GM19328 (cell line): ENCODE measurements at regions not wholly inside any gene's neighbourhood (a gene's known extent, or its start where the extent isn't known, plus 50 kb on each side); places are given as distances from the start of the nearest gene placed in this dataset.

Source experiments
- ATAC-seq: cut with Tn5 transposase; IDR thresholded peaks from one replicate; pipeline ENCODE4 v1.9.1; 2021; ENCODE audit warnings: mild to moderate bottlenecking, moderate library complexity; ENCODE audit not compliant: unreplicated experiment

DNA sequence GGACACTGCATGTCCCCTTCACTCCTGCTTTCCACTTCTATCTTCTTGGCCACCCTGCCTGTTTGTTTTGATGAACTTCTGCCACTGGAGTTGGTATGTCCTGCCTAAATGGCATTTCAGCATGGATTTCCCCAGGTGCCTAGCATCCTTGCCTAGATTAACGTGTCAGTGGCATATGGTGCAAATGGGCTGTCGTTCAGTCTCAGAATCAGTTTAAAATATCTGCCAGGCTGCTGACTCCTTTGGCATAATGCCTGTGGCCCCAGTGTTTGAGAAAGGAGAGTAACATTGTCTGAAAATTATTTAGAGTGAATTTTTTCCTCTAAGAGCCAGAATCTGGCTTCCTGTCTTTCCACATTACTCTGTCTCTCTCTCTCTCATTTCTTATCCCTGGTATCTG is 64.9 kb upstream of the BARHL2 start:
- ATAC-seq = no peak

DNA sequence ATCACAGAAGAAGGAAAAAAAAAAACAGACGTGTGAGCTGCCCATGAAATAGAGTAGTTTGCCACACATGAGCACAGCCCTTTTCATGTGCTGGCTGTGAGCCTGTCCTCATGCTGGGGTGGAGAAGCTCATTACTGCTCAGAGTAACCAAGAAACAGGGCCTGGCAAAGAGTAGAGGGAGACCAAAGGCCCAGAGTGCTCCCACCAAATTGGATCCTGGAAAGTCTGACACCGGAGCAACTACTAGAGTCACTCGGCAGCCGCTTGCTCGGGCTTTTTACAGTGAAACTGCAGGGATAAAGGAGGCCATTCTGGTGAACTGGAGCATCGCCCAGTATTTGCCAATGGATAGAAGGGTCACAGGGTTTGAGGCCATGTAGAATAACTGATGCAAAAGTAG is 64.4 kb upstream of the BARHL2 start:
- no peak for ATAC-seq

DNA sequence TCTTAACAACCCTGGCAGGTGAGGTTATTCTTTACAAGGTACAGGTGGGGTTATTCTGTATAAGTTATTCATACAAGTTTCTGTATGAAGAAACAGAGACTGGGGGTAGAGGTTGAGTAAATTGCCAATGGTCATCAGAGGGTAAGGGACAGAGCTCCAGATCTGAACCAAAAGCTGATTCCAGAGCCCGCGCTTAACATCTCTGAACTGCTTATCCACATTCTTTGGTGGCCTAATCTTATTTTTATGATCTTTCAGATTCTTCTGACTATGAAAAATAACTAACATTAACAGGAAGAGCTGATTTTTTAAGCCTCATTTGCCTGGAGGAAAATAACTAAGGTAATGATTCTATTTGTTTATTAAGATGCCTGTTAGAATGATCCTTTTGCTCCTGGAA is 63.9 kb upstream of the BARHL2 start:
- no peak for ATAC-seq

DNA sequence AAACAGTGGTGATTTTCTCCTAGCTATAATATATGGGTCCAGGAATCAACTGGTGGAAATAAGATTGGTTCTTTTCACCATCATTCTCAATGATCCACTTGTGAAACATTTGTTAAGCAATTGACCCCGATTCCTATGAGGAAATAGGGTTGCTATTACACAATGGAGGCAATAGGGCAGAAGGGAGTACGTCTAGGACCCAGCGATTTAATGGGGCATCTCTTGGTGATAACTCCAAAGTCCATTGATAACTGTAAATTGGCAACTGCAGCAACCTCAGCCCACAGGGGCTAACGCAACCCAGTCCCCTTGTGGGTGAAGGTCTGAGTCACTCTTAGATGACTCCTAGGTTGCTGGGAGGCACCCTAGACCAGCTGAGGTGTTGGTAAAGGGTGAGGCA is 62.5 kb upstream of the BARHL2 start:
- no peak for ATAC-seq

DNA sequence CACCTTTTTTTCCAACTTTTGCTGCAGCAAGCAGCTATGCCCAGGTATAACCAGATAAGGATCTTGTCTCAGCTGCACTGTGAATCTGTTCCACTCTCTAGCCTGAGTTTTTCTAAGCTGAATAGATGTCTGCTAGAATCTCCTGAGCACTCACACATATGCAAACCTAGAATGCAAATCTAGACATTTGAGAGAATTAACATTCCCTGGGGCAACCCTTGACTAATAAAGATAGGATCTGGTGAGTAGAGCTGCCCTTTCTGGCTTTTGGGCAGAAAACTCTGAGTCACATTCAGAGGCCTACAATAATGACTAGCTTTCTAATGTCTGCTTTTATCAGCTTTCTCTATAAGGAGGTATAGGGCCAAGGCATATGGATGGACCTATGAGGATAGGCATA is 61.4 kb upstream of the BARHL2 start:
- ATAC-seq = no peak

DNA sequence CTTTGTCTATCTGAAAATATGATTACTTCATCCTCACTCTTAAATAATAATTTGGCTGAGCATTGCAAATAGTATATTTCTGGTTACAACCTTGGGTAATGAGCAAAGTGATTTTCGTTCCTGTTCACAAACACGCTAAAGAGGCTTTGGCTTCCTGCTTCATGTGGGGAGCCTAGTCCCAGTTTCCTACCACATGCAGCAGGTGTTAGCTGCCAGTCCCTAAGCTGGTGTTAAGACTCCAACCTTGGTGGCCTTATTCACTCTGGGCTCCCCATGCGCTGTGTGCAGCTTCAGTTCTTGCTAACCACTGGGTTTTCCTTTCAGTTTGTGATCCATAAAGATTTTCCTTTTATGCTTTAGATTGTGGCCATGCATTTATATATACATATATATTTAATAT is 56.7 kb upstream of the BARHL2 start:
- ATAC-seq = no peak

DNA sequence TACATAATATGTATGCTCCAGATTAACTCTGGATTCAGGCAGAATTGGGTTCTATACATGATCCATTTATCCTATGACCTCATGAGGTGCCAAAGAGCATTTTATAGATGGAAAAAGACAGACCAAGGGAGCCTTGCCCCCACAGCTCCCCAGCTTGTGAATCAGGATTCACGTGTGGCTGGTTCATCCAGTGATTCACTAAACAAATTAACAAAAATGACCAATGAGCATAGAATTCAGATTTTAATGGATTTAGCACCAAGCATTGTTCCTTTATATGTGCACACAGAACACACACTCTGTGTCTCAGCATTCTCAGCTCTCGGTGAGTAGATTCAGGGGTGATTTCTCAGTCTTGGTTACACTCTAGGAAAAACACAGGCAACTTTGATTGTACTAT is 51.7 kb upstream of the BARHL2 start:
- ATAC-seq = no peak

DNA sequence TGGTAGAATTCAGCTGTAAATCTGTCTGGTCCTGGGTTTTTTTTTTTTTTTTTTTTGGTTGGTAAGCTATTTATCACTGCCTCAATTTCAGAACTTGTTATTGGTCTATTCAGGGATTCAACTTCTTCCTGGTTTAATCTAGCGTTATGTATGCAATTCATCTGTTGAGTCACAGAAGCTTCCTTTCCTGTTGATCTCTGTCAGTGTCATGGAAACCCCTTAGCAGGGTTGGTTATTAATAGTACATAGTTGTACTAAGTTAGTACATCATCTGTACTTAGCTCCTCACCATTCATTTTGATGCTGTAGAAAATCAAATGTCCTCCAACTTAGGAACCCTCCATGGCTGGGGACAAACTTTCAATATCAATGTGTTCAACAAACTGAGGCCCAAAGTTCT is 51.0 kb upstream of the BARHL2 start:
- ATAC-seq = no peak
